ENCODE measurements at regions not wholly inside any gene's neighbourhood (a gene's known extent, or its start where the extent isn't known, plus 50 kb on each side); places are given as distances from the start of the nearest gene placed in this dataset.

GRCh38 chr3:18188491-18188890 is 236.6 kb downstream of the SATB1 start:
- TF ChIP-seq, protein P1, sequence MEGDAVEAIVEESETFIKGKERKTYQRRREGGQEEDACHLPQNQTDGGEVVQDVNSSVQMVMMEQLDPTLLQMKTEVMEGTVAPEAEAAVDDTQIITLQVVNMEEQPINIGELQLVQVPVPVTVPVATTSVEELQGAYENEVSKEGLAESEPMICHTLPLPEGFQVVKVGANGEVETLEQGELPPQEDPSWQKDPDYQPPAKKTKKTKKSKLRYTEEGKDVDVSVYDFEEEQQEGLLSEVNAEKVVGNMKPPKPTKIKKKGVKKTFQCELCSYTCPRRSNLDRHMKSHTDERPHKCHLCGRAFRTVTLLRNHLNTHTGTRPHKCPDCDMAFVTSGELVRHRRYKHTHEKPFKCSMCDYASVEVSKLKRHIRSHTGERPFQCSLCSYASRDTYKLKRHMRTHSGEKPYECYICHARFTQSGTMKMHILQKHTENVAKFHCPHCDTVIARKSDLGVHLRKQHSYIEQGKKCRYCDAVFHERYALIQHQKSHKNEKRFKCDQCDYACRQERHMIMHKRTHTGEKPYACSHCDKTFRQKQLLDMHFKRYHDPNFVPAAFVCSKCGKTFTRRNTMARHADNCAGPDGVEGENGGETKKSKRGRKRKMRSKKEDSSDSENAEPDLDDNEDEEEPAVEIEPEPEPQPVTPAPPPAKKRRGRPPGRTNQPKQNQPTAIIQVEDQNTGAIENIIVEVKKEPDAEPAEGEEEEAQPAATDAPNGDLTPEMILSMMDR (IDR thresholded peaks at IDR 0.05): no peak
- TF ChIP-seq POLR2A (IDR thresholded peaks at IDR 0.05; ENCODE audit: low read length): no peak
- no peak for TF ChIP-seq HOXA7 (CRISPR knock-in tag; IDR thresholded peaks at IDR 0.05)
- TF ChIP-seq PHF8 (IDR thresholded peaks at IDR 0.05; ENCODE audit: borderline replicate concordance, low read depth): no peak
- TF ChIP-seq HEYL (CRISPR knock-in tag; IDR thresholded peaks at IDR 0.05): no peak
- TF ChIP-seq TFCP2L1 (CRISPR knock-in tag; IDR thresholded peaks at IDR 0.05): no peak

Data from A549 (cell line).